IPS-15b (cell line): ENCODE measurements at regions not wholly inside any gene's neighbourhood (a gene's known extent, or its start where the extent isn't known, plus 50 kb on each side); places are given as distances from the start of the nearest gene placed in this dataset.
"Not testable (repeated sequence)": the region's sequence is repeated elsewhere in the genome, so short reads cannot be mapped to it uniquely, and the experiment has no call there.

ENCODE experiments used
- H3K27me3 ChIP-seq: one replicate; pipeline ENCODE4 v1.6.1; 2013; ENCODE audit warnings: low read length; ENCODE audit not compliant: control insufficient read depth, insufficient read depth
- H3K36me3 ChIP-seq: one replicate; pipeline ENCODE4 v1.6.1; 2013; ENCODE audit warnings: low read length; ENCODE audit not compliant: control insufficient read depth, insufficient read depth
- H3K4me1 ChIP-seq: one replicate; pipeline ENCODE4 v1.6.1; 2013; ENCODE audit warnings: mild to moderate bottlenecking, low read length; ENCODE audit not compliant: control insufficient read depth, insufficient read depth
- H3K4me3 ChIP-seq: one replicate; pipeline ENCODE4 v1.5.1; 2013; ENCODE audit warnings: low read depth, low read length
- H3K9ac ChIP-seq: one replicate; pipeline ENCODE4 v1.6.1; 2013; ENCODE audit warnings: low read depth, mild to moderate bottlenecking, low read length
- H3K9me3 ChIP-seq: one replicate; pipeline ENCODE4 v1.6.1; 2013; ENCODE audit warnings: mild to moderate bottlenecking, low read length; ENCODE audit not compliant: control insufficient read depth, insufficient read depth

DNA sequence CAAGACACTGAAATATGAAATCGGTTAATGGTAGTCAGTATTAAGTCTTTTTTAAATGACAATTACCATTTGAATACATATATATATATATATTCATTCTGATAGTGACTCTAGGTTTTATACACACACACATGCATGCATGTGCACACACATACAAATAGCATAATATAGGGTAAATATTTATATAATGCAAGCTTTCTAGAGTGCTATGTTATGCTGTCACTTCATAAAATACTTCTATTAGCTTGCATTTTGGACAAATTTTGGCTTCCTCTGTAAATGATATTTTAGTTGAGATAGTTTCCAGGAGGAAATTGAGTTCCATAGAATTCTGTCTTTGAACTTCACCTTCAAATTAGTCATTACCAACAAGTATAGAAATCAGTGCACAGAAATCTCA lies 89.9 kb upstream of the EPHA3 start:
- Histone ChIP-seq H3K4me3 (no peak overlapping the region), H3K27me3 (no peaks in the 10 kb centered on the region), H3K36me3 (no peaks in the 10 kb centered on the region), H3K9me3 (no peaks in the 10 kb centered on the region), H3K9ac (no peak overlapping the region), H3K4me1 (no peaks in the 10 kb centered on the region)

GRCh38 chr3:89025185-89025584 lies 82.2 kb upstream of the EPHA3 start:
- Histone ChIP-seq H3K9me3 (no peaks in the 10 kb centered on the region), H3K4me1 (no peaks in the 10 kb centered on the region), H3K4me3 (no peak overlapping the region), H3K36me3 (no peaks in the 10 kb centered on the region), H3K27me3 (no peaks in the 10 kb centered on the region), H3K9ac (no peak overlapping the region)

GRCh38 chr3:89032346-89033013 lies 74.9 kb upstream of the EPHA3 start:
- no peaks in the 10 kb centered on the region for H3K9me3 ChIP-seq

GRCh38 chr3:89034723-89035122 lies 72.7 kb upstream of the EPHA3 start:
- not testable (repeated sequence) for H3K27me3 ChIP-seq, H3K4me1 ChIP-seq, H3K9ac ChIP-seq, H3K36me3 ChIP-seq, H3K4me3 ChIP-seq, H3K9me3 ChIP-seq

More at GRCh38 chr3:89032346-89033013, 74.9 kb upstream of the EPHA3 start:
- H3K27me3 ChIP-seq = no peaks in the 10 kb centered on the region
- H3K36me3 ChIP-seq = no peaks in the 10 kb centered on the region
- H3K4me1 ChIP-seq = no peaks in the 10 kb centered on the region
- no peak overlapping the region for H3K9ac ChIP-seq
- H3K4me3 ChIP-seq = no peak overlapping the region

DNA sequence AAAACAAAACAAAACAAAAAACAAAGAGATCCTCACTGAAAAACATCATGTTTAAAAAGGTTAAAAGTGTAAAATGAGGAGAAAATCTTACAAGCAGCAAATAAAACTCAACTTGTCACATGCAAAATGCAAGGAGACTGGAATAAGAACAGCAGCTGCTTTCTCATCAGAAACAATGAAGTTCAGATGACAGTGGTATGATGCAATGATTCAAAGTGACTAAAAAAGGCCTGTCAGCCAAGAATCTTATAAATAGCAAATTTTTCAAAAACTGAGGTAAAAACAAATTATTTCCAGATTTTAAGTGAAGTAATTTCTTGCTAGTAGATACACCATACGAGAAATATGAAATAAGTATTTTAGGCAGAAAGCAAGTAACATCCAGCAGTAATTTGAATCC lies 68.6 kb upstream of the EPHA3 start:
- Histone ChIP-seq H3K27me3 (no peaks in the 10 kb centered on the region), H3K9ac (no peak overlapping the region), H3K4me3 (no peak overlapping the region), H3K4me1 (no peaks in the 10 kb centered on the region), H3K36me3 (no peaks in the 10 kb centered on the region), H3K9me3 (no peaks in the 10 kb centered on the region)

- no peaks in the 10 kb centered on the region for H3K9me3 ChIP-seq
- H3K4me1 ChIP-seq = peaks cover 3% of the 10 kb centered on the region
- no peak overlapping the region for H3K9ac ChIP-seq
- no peak overlapping the region for H3K4me3 ChIP-seq
- H3K36me3 ChIP-seq = no peaks in the 10 kb centered on the region
- H3K27me3 ChIP-seq = no peaks in the 10 kb centered on the region
Measured at GRCh38 chr3:89042236-89042835, 65.1 kb upstream of the EPHA3 start.

- H3K4me3 ChIP-seq = no peak overlapping the region
- H3K27me3 ChIP-seq = no peaks in the 10 kb centered on the region
- no peak overlapping the region for H3K9ac ChIP-seq
- H3K4me1 ChIP-seq = peaks cover 3% of the 10 kb centered on the region
- no peaks in the 10 kb centered on the region for H3K36me3 ChIP-seq
- no peaks in the 10 kb centered on the region for H3K9me3 ChIP-seq
Measured at GRCh38 chr3:89043406-89043932, 64.0 kb upstream of the EPHA3 start.

- no peaks in the 10 kb centered on the region for H3K27me3 ChIP-seq
- peaks cover 3% of the 10 kb centered on the region for H3K4me1 ChIP-seq
- H3K36me3 ChIP-seq = no peaks in the 10 kb centered on the region
- no peak overlapping the region for H3K9ac ChIP-seq
- H3K9me3 ChIP-seq = no peaks in the 10 kb centered on the region
- H3K4me3 ChIP-seq = no peak overlapping the region
Measured at GRCh38 chr3:89046661-89047060, 60.8 kb upstream of the EPHA3 start.

GRCh38 chr3:89049119-89049518 lies 58.3 kb upstream of the EPHA3 start:
- Histone ChIP-seq H3K9ac (no peak overlapping the region), H3K9me3 (no peaks in the 10 kb centered on the region), H3K4me1 (peaks cover 3% of the 10 kb centered on the region), H3K27me3 (no peaks in the 10 kb centered on the region), H3K4me3 (no peak overlapping the region), H3K36me3 (no peaks in the 10 kb centered on the region)

DNA sequence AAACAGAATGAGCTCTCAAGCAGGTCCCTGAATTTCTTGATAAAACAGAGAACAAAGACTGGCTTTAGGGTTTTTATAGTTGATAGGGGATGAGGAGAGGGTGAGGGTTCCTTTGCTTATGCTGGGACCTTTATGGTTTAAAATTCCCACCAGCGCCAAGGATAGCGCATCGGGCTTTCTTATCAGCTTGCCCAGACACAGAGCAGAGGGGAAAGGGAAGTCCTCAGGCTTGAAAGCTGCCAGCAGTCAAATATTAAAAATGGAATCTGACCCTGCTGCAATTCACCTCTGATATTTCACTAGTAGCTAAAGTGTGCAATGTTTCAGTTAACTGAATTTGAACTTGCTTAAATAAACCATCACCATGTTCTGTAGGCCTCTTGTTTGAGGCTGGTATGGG lies 55.0 kb upstream of the EPHA3 start:
- Histone ChIP-seq H3K9me3 (no peaks in the 10 kb centered on the region), H3K4me3 (no peak overlapping the region), H3K36me3 (no peaks in the 10 kb centered on the region), H3K4me1 (no peaks in the 10 kb centered on the region), H3K27me3 (no peaks in the 10 kb centered on the region), H3K9ac (no peak overlapping the region)

- H3K36me3 ChIP-seq = no peaks in the 10 kb centered on the region
- H3K4me1 ChIP-seq = no peaks in the 10 kb centered on the region
- no peaks in the 10 kb centered on the region for H3K9me3 ChIP-seq
- H3K4me3 ChIP-seq = no peak overlapping the region
- no peaks in the 10 kb centered on the region for H3K27me3 ChIP-seq
- H3K9ac ChIP-seq = no peak overlapping the region
Measured at GRCh38 chr3:89057398-89057797, 50.0 kb upstream of the EPHA3 start.
